ENCODE measurements at regions not wholly inside any gene's neighbourhood (a gene's known extent, or its start where the extent isn't known, plus 50 kb on each side); places are given as distances from the start of the nearest gene placed in this dataset.

- DNase-seq (ENCODE audit: low read depth, low spot score), result no peak
These were observed 311.4 kb downstream of the CDH26 start for GRCh38 chr20:60269573-60270162.

GRCh38 chr20:60270341-60270740 is 312.1 kb downstream of the CDH26 start:
- no peak for DNase-seq (ENCODE audit: low read depth, low spot score)

- no peak for DNase-seq (ENCODE audit: low read depth, low spot score)
These were observed 313.4 kb downstream of the CDH26 start for GRCh38 chr20:60271597-60271996.

- no peak for DNase-seq (ENCODE audit: low read depth, low spot score)
These were observed 314.6 kb downstream of the CDH26 start for GRCh38 chr20:60272790-60273189.

GRCh38 chr20:60274717-60275116 is 316.5 kb downstream of the CDH26 start:
- no peak for DNase-seq (ENCODE audit: low read depth, low spot score)

GRCh38 chr20:60281295-60281694 is 323.1 kb downstream of the CDH26 start:
- DNase-seq (ENCODE audit: low read depth, low spot score), result no peak

GRCh38 chr20:60283281-60283680 is 325.1 kb downstream of the CDH26 start:
- no peak for DNase-seq (ENCODE audit: low read depth, low spot score)

GRCh38 chr20:60286764-60287163 is 328.5 kb downstream of the CDH26 start:
- no peak for DNase-seq (ENCODE audit: low read depth, low spot score)

- no peak for DNase-seq (ENCODE audit: low read depth, low spot score)
These were observed 330.7 kb downstream of the CDH26 start for GRCh38 chr20:60288945-60289344.

GRCh38 chr20:60292001-60292520 is 333.8 kb downstream of the CDH26 start:
- no peak for DNase-seq (ENCODE audit: low read depth, low spot score)

- no peak for DNase-seq (ENCODE audit: low read depth, low spot score)
These were observed 336.4 kb downstream of the CDH26 start for GRCh38 chr20:60294632-60295031.

- DNase-seq (ENCODE audit: low read depth, low spot score), result no peak
These were observed 337.0 kb downstream of the CDH26 start for GRCh38 chr20:60295214-60295613.

- DNase-seq (ENCODE audit: low read depth, low spot score), result no peak
These were observed 339.4 kb downstream of the CDH26 start for GRCh38 chr20:60297649-60298048.

GRCh38 chr20:60298647-60299046 is 340.4 kb downstream of the CDH26 start:
- no peak for DNase-seq (ENCODE audit: low read depth, low spot score)

- no peak for DNase-seq (ENCODE audit: low read depth, low spot score)
These were observed 341.7 kb downstream of the CDH26 start for GRCh38 chr20:60299951-60300350.

GRCh38 chr20:60300374-60300773 is 342.2 kb downstream of the CDH26 start:
- no peak for DNase-seq (ENCODE audit: low read depth, low spot score)

GRCh38 chr20:60302875-60303274 is 344.7 kb downstream of the CDH26 start:
- DNase-seq (ENCODE audit: low read depth, low spot score), result no peak

GRCh38 chr20:60304026-60304590 is 345.9 kb downstream of the CDH26 start:
- DNase-seq (ENCODE audit: low read depth, low spot score), result no peak

- DNase-seq (ENCODE audit: low read depth, low spot score), result no peak
These were observed 346.7 kb downstream of the CDH26 start for GRCh38 chr20:60304931-60305330.

GRCh38 chr20:60306105-60306504 is 347.9 kb downstream of the CDH26 start:
- no peak for DNase-seq (ENCODE audit: low read depth, low spot score)

- DNase-seq (ENCODE audit: low read depth, low spot score), result no peak
These were observed 348.3 kb downstream of the CDH26 start for GRCh38 chr20:60306551-60306950.

GRCh38 chr20:60310560-60311349 is 352.5 kb downstream of the CDH26 start:
- no peak for DNase-seq (ENCODE audit: low read depth, low spot score)

- DNase-seq (ENCODE audit: low read depth, low spot score), result no peak
These were observed 355.0 kb downstream of the CDH26 start for GRCh38 chr20:60313191-60313590.
